ENCODE measurements at regions not wholly inside any gene's neighbourhood (a gene's known extent, or its start where the extent isn't known, plus 50 kb on each side); places are given as distances from the start of the nearest gene placed in this dataset.

DNA sequence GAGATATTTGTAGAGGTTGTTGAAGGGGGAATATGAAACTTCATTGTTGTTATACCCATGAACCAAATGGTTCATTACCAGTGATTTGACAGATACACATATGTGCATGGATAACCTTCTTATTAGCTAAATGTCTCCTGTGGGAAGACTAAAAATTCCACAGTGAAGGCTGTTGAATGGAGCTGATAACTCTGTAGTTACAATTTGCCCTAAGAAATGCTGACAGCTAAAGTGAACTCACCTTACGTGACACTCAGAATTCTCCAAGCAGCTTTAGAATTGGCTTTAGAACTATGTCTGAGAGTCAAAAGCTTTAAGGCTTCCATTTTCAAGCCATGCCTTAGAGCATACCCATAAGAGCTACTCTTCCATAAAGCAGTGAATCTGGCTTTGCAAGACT, 276.9 kb downstream of the PRELID2 start:
- no peak for TF ChIP-seq EZH2 (IDR thresholded peaks at IDR 0.05; ENCODE audit: borderline replicate concordance, low read depth, low read length, poor library complexity, severe bottlenecking)
- TF ChIP-seq, protein P1, sequence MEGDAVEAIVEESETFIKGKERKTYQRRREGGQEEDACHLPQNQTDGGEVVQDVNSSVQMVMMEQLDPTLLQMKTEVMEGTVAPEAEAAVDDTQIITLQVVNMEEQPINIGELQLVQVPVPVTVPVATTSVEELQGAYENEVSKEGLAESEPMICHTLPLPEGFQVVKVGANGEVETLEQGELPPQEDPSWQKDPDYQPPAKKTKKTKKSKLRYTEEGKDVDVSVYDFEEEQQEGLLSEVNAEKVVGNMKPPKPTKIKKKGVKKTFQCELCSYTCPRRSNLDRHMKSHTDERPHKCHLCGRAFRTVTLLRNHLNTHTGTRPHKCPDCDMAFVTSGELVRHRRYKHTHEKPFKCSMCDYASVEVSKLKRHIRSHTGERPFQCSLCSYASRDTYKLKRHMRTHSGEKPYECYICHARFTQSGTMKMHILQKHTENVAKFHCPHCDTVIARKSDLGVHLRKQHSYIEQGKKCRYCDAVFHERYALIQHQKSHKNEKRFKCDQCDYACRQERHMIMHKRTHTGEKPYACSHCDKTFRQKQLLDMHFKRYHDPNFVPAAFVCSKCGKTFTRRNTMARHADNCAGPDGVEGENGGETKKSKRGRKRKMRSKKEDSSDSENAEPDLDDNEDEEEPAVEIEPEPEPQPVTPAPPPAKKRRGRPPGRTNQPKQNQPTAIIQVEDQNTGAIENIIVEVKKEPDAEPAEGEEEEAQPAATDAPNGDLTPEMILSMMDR (conservative IDR thresholded peaks at IDR 0.05; ENCODE audit: low read depth, low read length): no peak

Measured in A673 (cell line).